Ascending aorta (tissue), 2 donors: ENCODE measurements at regions not wholly inside any gene's neighbourhood (a gene's known extent, or its start where the extent isn't known, plus 50 kb on each side); places are given as distances from the start of the nearest gene placed in this dataset.
"Not testable (repeated sequence)": the region's sequence is repeated elsewhere in the genome, so short reads cannot be mapped to it uniquely, and the experiment has no call there.

Experiments
- DNase-seq, 2 donors: peaks; one replicate each; pipeline ENCODE4 v3.0.0-alpha.2; 2019; ENCODE audit warnings: low spot score in 2 of 2
- H3K27ac ChIP-seq, 2 donors: fragments of 200-600 bp; sonication (generic); one replicate each; pipeline ENCODE4 v1.5.1; 2016 to 2017; ENCODE audit warnings: mild to moderate bottlenecking in 1 of 2
- H3K27me3 ChIP-seq: fragments of 200-600 bp; sonication (generic); one replicate; pipeline ENCODE4 v1.5.1; 2017
- H3K36me3 ChIP-seq, 2 donors: fragments of 200-600 bp; sonication (generic); one replicate each; pipeline ENCODE4 v1.5.1; 2016
- H3K4me1 ChIP-seq, 2 donors: fragments of 200-600 bp; sonication (generic); one replicate each; pipeline ENCODE4 v1.5.1; 2016 to 2017; ENCODE audit warnings: mild to moderate bottlenecking in 1 of 2
- H3K4me3 ChIP-seq, 2 donors: fragments of 200-600 bp; sonication (generic); one replicate each; pipeline ENCODE4 v1.5.1; 2016 to 2017; ENCODE audit warnings: mild to moderate bottlenecking in 1 of 2
- H3K9me3 ChIP-seq, 2 donors: fragments of 200-600 bp; sonication (generic); one replicate each; pipeline ENCODE4 v1.5.1; 2016
- intact Hi-C: fragments of 100-400 bp; cut with DNase I; formaldehyde crosslinking; loops from one replicate; pipeline ENCODE4 v1.15.1; 2023
- TF ChIP-seq, protein P1 (sequence below), 3 experiments: fragments of 200-600 bp in 2 of 3; fragments of 450-650 bp in 1 of 3; sonication (generic) in 2 of 3; IDR thresholded peaks; one replicate each; pipeline ENCODE4 v1.5.1; 2016 to 2019; ENCODE audit warnings: antibody characterized with exemption in 3 of 3, mild to moderate bottlenecking in 1 of 3, moderate library complexity in 1 of 3

DNA sequence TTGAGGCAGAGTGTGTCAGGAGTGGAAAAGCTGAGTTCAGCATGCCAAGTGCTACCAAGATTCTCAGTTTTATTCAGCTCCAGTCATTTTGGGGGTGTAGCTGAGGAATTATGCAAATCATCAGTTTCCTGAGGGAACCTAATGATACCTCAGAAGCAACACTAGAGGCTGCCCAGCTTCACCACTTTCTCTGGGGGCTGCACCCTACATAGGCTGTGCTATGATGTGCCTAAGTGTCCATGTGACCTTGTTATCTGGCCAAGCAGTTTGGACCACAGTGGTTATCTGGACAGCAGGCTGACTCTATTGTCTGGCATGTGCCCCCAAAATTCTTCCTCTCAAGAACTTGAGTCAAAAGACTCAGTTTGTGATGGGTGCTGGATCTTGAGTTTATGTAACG, 374.6 kb upstream of the SYNCRIP start:
- intact Hi-C loops = no loop called here
- no peak overlapping the region for H3K4me3 ChIP-seq
- H3K4me1 ChIP-seq = no peaks in the 10 kb centered on the region
- H3K27me3 ChIP-seq = no peaks in the 10 kb centered on the region
- H3K36me3 ChIP-seq = no peaks in the 10 kb centered on the region
- no peaks in the 10 kb centered on the region for H3K9me3 ChIP-seq
- no peak overlapping the region for H3K27ac ChIP-seq
- no peak for DNase-seq
- TF ChIP-seq, protein P1, sequence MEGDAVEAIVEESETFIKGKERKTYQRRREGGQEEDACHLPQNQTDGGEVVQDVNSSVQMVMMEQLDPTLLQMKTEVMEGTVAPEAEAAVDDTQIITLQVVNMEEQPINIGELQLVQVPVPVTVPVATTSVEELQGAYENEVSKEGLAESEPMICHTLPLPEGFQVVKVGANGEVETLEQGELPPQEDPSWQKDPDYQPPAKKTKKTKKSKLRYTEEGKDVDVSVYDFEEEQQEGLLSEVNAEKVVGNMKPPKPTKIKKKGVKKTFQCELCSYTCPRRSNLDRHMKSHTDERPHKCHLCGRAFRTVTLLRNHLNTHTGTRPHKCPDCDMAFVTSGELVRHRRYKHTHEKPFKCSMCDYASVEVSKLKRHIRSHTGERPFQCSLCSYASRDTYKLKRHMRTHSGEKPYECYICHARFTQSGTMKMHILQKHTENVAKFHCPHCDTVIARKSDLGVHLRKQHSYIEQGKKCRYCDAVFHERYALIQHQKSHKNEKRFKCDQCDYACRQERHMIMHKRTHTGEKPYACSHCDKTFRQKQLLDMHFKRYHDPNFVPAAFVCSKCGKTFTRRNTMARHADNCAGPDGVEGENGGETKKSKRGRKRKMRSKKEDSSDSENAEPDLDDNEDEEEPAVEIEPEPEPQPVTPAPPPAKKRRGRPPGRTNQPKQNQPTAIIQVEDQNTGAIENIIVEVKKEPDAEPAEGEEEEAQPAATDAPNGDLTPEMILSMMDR (IDR thresholded peaks at IDR 0.05) = no peak

DNA sequence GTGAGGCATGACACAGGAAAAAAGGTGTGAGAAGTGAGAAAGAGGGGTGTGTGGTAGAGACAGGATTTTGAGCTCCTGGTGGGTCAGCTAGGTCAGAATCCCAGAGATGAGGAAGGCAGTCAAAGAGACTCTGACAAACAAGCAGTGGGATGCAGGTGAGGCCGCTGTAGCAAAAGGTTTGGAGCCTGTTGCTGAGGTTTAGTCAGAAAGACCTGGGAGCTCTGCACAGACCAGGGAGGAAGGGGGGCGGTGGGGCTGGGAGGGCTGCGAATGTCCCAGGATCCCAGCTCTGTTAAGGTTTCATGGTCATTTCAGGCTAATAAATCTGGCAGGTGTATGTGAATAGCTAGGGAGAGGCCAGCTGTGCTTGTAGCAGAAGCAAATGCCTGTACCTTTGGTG, 373.9 kb upstream of the SYNCRIP start:
- H3K4me3 ChIP-seq = no peak overlapping the region
- H3K27ac ChIP-seq = no peak overlapping the region
- intact Hi-C loops = no loop called here
- no peak for DNase-seq
- no peaks in the 10 kb centered on the region for H3K36me3 ChIP-seq
- H3K27me3 ChIP-seq = no peaks in the 10 kb centered on the region
- H3K9me3 ChIP-seq = no peaks in the 10 kb centered on the region
- H3K4me1 ChIP-seq = no peaks in the 10 kb centered on the region
- TF ChIP-seq, protein P1 (IDR thresholded peaks at IDR 0.05) = no peak

DNA sequence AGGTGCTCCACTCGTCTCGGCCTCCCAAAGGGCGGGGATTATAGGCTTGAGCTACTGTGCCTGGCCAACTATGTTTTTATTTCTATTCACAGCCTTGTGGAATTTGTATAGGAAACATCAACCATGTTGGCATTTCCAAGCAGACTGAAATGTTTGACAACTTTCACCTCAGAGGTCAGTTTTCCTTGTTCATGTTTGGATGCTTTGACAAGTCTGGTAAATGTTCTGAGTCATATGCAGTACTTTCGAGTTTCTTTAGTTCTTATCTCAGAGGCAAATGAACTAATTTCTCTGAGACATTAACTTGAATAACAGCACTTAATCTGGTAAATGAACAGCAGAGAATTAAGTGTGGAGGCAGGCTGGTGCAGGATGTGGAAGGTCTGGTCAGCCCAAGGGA, 373.4 kb upstream of the SYNCRIP start:
- Histone ChIP-seq H3K27ac (no peak overlapping the region), H3K4me1 (no peaks in the 10 kb centered on the region)
- TF ChIP-seq, protein P1 (IDR thresholded peaks at IDR 0.05) = no peak

DNA sequence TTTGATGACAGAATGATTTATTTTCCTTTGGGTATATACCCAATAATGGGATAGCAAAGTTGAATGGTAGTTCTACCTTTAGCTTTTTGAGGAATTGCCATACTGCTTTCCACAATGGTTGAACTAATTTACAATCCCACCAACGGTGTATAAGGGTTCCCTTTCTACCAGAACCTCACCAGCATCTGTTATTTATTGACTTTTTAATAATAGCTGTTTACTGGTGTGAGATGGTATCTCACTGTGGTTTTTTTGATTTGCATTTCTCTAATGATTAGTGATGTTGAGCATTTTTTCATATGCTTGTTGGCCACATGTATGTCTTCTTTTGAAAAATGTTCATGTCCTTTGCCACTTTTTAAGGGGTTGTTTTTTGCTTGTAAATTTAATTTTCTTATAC, 370.3 kb upstream of the SYNCRIP start:
- H3K27ac ChIP-seq, H3K4me1 ChIP-seq, H3K36me3 ChIP-seq, intact Hi-C loops, H3K9me3 ChIP-seq, H3K4me3 ChIP-seq, H3K27me3 ChIP-seq, DNase-seq: not testable (repeated sequence)

More for the DNA sequence above, 373.4 kb upstream of the SYNCRIP start:
- no peak overlapping the region for H3K4me3 ChIP-seq
- no peaks in the 10 kb centered on the region for H3K9me3 ChIP-seq
- no peaks in the 10 kb centered on the region for H3K36me3 ChIP-seq
- no peaks in the 10 kb centered on the region for H3K27me3 ChIP-seq
- intact Hi-C loops = no loop called here
- no peak for DNase-seq

DNA sequence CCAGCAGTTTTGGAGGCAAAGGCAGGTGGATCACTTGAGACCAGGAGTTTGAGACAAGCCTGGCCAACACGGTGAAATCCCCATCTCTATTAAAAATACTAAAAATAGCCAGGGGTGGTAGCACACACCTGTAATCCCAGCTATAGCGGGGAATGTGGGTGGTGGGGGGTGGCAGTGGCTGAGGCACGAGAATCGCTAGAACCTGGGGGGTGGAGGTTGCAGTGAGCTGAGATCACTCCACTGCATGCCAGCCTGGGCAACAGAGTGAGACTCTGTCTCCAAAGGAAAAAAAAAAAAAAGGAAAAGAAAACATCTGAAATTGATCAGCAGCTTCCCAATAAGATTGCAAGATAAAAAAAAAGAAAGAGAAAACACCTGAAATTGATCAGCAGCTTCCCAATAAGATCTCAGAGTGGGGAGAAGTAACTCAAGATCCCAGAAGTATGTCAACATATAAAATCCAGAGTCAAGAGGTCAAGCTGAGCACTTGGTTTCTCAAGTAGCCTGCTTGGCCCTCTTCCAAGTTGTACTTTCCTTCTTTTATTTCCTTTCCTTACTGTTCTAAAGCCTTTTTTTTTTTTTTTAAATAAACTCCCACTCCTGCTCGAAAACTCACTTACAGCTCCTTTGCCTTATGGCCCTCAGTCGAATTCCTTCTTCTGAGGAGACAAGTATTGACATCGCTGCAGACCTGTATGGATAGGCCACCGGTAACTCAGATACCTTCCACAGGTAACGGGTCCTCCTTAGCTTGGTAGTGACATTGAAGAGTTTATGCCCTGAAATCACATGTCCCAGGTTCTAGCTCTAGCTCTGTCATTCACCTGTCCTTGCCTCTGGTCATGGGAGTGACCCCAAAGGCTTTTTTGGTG, 368.5 kb upstream of the SYNCRIP start:
- Histone ChIP-seq H3K36me3 (no peaks in the 10 kb centered on the region), H3K27ac (no peak overlapping the region), H3K27me3 (no peaks in the 10 kb centered on the region), H3K9me3 (no peaks in the 10 kb centered on the region), H3K4me1 (no peaks in the 10 kb centered on the region), H3K4me3 (no peak overlapping the region)
- no peak for DNase-seq
- TF ChIP-seq, protein P1 (IDR thresholded peaks at IDR 0.05) = no peak
- intact Hi-C loops = no loop called here

DNA sequence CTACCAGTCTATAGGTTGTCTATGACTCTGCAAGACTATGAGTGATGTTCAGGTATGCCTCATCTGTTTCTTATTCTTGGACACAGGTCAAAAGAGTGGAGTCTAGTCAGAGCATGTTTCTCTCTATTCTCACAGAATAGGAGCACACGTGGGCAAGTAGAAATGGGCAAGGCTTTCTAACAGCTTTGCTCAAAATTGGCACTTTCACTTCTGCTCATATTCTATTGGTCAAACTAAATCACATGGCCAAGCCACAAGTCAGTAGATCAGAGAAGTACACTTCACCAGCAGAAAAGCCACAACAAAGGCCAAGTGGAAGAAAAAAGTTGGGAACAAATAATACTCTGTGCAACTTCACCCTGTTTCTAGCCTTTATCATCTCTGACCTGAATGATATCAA, 354.5 kb upstream of the SYNCRIP start:
- TF ChIP-seq, protein P1 (IDR thresholded peaks at IDR 0.05) = no peak
- Histone ChIP-seq H3K27me3 (no peaks in the 10 kb centered on the region), H3K9me3 (no peaks in the 10 kb centered on the region), H3K36me3 (no peaks in the 10 kb centered on the region), H3K27ac (no peak overlapping the region), H3K4me1 (no peaks in the 10 kb centered on the region), H3K4me3 (no peak overlapping the region)
- intact Hi-C loops = no loop called here
- no peak for DNase-seq
